T-helper 17 cell (primary cell): ENCODE measurements at regions not wholly inside any gene's neighbourhood (a gene's known extent, or its start where the extent isn't known, plus 50 kb on each side); places are given as distances from the start of the nearest gene placed in this dataset.
"Not testable (repeated sequence)": the region's sequence is repeated elsewhere in the genome, so short reads cannot be mapped to it uniquely, and the experiment has no call there.

Experiments
- ATAC-seq: fragments of 150-1000 bp; cut with Tn5 transposase; 2 replicates; pipeline ENCODE4 v1.10.0; 2021; ENCODE audit warnings: mild to moderate bottlenecking, moderate library complexity
- DNase-seq, 3 donors: peaks; one replicate each; pipeline versions ENCODE4 v3.0.0 to v3.0.0-alpha.2; 2020 to 2021
- H3K9me3 ChIP-seq: one replicate; pipeline ENCODE4 v1.7.0; 2013; ENCODE audit warnings: low read length, mild to moderate bottlenecking; ENCODE audit not compliant: control insufficient read depth, poor library complexity, severe bottlenecking
- H3K27ac Mint-ChIP-seq: one replicate; pipeline ENCODE4 v1.8.0; 2022; ENCODE audit warnings: mild to moderate bottlenecking, moderate library complexity, mixed read lengths
- H3K27me3 Mint-ChIP-seq: one replicate; pipeline ENCODE4 v1.8.0; 2022; ENCODE audit warnings: mixed read lengths
- H3K36me3 Mint-ChIP-seq: one replicate; pipeline ENCODE4 v1.8.0; 2022; ENCODE audit warnings: low read depth, mixed read lengths
- H3K4me1 Mint-ChIP-seq: one replicate; pipeline ENCODE4 v1.8.0; 2022; ENCODE audit warnings: mild to moderate bottlenecking, mixed read lengths
- H3K4me3 Mint-ChIP-seq: one replicate; pipeline ENCODE4 v1.8.0; 2022; ENCODE audit warnings: mild to moderate bottlenecking, moderate library complexity, mixed read lengths

DNA sequence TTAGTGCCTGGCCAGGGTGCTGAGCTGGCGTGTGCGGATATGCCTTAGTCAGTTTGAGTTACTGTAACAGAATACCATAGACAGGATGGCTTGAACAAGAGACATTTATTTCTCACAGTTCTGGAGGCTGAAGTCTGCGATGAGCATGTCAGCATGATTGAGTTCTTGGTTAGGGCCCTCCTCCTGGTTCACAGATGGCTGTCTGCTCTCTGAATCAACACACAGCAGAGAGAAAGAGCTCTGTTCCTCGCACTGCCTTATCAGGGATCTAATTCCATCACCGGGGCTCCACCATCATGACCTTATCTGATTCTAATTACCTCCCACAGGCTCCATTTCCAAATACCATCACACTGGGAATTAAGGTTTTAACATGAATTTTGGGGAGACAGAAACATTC is 386.6 kb upstream of the DPH6 start:
- no peak for DNase-seq
- Mint-ChIP-seq H3K4me3 (no peak overlapping the region), H3K4me1 (no peaks in the 10 kb centered on the region), H3K36me3 (no peaks in the 10 kb centered on the region), H3K27me3 (no peaks in the 10 kb centered on the region), H3K27ac (no peak overlapping the region)
- ATAC-seq, result no peak
- no peaks in the 10 kb centered on the region for H3K9me3 ChIP-seq

DNA sequence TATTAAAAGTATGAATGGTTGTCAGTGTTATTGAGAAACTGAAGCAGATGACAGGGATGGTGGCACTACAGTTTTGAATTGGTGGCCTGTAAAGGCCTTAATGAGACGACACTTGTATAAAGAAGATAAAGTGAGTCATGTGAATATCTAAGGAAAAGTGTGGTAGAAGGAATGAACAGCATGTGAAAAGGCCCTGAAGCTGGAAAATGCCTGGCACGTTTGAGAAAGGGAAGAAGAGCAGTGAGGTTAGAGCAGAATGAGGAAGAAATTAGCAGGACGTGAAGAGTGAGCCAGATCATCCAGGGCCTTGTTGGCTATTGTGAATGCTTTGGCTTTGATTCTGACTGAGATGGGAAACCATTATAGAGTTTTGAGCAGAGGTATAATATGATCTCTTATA is 387.6 kb upstream of the DPH6 start:
- no peak overlapping the region for H3K27ac Mint-ChIP-seq
- no peaks in the 10 kb centered on the region for H3K9me3 ChIP-seq
- H3K4me1 Mint-ChIP-seq, result no peaks in the 10 kb centered on the region
- no peaks in the 10 kb centered on the region for H3K27me3 Mint-ChIP-seq
- no peak overlapping the region for H3K4me3 Mint-ChIP-seq
- H3K36me3 Mint-ChIP-seq, result no peaks in the 10 kb centered on the region
- ATAC-seq (no peak), DNase-seq (no peak)

DNA sequence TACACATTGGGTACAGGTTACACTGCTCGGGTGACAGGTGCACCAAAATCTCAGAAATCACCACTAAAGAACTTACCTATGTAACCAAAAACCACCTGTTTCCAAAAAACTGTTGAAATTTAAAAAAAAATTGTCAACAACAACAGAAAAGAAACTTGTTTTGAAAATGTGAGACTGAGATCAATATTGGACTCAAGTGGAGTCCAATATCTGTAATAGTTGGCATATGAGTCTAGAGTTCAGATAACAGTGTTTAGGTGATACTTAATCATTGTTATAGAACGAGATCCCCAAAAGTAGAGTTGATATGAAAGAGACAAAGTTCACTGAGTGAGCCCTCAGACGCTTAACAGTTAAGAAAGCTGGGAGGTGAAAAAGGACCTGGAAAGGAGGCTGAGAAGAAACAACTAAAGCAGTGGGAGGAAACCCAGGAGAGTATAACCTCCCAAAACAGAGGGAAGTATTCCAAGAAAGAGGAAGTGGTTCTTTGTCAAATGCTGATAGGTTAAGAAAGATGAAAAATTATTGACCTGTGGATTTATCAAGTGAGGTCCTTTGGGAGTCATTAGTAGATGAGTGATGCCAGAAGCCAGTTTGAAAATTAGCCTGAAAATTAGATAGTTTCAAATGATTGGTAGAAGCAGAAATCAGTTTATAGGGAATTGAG is 388.6 kb upstream of the DPH6 start:
- no peaks in the 10 kb centered on the region for H3K27me3 Mint-ChIP-seq
- H3K4me1 Mint-ChIP-seq, result no peaks in the 10 kb centered on the region
- DNase-seq, result no peak
- no peak for ATAC-seq
- no peaks in the 10 kb centered on the region for H3K36me3 Mint-ChIP-seq
- H3K9me3 ChIP-seq, result no peaks in the 10 kb centered on the region
- no peak overlapping the region for H3K27ac Mint-ChIP-seq
- no peak overlapping the region for H3K4me3 Mint-ChIP-seq

DNA sequence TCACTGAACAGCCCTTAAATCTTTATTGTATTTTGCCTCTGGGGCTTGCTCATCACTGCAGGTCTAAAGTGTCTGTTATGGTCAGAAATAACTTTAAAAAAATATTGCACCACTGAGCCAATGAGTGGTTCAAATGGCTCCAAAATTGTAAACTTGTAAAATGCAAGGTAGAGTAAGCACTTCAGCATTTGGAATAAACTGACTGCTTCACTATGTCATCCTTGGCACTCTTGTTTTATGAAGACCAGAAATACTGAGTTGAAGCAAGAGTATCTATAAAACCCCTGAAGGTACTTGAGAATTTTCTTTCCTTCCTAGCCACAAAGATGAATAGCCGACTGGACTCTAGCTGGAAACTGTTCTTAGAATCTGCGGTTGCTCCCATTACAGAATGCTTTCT is 390.3 kb upstream of the DPH6 start:
- no peaks in the 10 kb centered on the region for H3K9me3 ChIP-seq
- H3K27ac Mint-ChIP-seq, result no peak overlapping the region
- no peak overlapping the region for H3K4me3 Mint-ChIP-seq
- H3K36me3 Mint-ChIP-seq, result no peaks in the 10 kb centered on the region
- no peaks in the 10 kb centered on the region for H3K4me1 Mint-ChIP-seq
- no peak for DNase-seq
- ATAC-seq, result no peak
- no peaks in the 10 kb centered on the region for H3K27me3 Mint-ChIP-seq

DNA sequence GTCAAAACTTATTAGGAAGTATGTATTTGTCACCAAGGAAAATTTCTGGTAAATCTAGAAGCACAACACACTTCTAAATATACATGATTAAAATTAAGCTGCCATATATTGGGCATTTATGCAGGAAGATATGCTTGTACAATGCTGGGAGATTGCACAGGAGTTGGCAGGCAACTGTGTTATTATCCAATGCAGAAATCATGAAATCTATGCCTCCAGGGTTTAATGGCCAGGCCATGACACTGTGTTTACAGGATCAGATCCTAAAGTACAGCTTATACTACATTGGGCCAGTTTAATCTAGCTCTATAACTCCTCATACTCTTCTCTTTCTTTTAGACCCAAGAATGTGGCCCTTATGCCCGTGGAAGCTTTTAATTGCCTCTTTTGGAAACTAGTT is 391.4 kb upstream of the DPH6 start:
- H3K4me1 Mint-ChIP-seq, result no peaks in the 10 kb centered on the region
- H3K27ac Mint-ChIP-seq, result no peak overlapping the region
- H3K4me3 Mint-ChIP-seq, result no peak overlapping the region
- H3K9me3 ChIP-seq, result no peaks in the 10 kb centered on the region
- ATAC-seq (no peak), DNase-seq (no peak)
- H3K27me3 Mint-ChIP-seq, result no peaks in the 10 kb centered on the region
- H3K36me3 Mint-ChIP-seq, result no peaks in the 10 kb centered on the region

DNA sequence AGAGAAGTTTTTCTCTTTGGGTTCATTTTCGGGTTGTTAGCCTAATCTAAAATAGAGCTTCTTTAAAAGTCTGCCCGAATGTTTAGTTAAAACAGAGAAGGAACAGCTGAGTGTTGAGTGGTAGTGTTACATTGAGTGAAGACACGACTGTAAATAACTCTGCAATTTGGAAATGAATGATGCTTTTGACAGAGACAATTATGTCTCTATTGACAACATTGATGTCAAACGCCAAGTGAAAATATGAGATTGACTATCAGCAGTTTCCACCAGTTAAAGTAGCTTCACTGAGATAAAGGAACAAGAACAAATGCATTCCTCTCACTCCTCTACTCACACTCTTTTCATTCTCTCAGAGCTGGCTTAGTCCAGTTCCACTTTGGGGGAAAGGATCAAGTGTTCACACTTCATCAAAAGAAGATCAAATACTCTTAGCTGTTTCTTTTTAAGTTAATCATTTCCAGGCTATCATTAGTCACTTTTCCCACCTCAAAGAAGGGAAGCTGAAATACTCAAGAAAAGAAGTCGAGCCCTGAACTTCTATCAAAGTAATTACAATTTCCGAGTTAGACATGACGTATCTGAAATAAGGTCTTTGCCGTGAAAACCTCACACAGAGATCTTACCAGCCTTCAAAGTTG is 399.1 kb upstream of the DPH6 start:
- Mint-ChIP-seq H3K36me3 (no peaks in the 10 kb centered on the region), H3K27me3 (no peaks in the 10 kb centered on the region), H3K27ac (no peak overlapping the region), H3K4me3 (no peak overlapping the region), H3K4me1 (no peaks in the 10 kb centered on the region)
- no peaks in the 10 kb centered on the region for H3K9me3 ChIP-seq
- DNase-seq (no peak), ATAC-seq (no peak)

DNA sequence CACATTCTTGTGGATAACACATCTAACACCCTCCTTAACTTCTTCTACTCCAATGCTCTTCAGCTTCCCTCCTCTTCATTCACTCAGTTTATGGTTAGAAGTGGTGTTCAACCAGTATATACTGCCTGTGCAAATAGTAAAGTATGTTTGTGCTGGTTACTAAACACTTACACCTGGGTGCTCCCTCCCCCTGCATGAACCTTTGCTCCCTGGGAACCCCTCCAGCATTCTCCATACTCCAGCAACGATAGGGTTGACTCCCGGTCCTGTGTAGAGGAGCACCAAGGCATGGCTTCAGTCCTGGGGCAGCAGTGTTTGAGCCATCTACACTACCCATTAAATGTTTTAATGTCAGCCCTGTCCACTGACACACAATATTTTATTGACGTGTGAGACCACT is 407.5 kb upstream of the DPH6 start:
- H3K36me3 Mint-ChIP-seq, result no peaks in the 10 kb centered on the region
- H3K27me3 Mint-ChIP-seq, result peaks cover 5% of the 10 kb centered on the region
- no peak overlapping the region for H3K4me3 Mint-ChIP-seq
- H3K4me1 Mint-ChIP-seq, result no peaks in the 10 kb centered on the region
- H3K27ac Mint-ChIP-seq, result no peak overlapping the region
- DNase-seq (no peak), ATAC-seq (no peak)
- no peaks in the 10 kb centered on the region for H3K9me3 ChIP-seq

DNA sequence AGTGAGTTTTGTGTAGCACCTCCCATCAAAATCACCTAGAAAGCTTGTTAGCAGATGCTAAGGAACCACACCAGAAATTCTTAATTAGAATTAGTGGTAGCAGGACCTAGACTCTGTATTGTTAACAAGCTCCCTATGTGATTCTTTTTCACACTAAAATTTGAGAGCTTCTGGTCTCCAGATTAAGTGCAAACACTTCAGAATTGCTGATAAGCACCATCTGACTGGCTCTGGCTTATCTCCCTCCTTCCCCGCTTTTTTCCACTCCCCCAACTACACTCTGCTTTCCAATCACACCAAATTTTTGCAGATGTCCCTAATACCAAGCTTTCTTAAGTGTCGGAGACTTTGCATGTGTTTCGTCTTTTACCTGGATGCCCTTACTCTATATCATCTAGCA is 410.1 kb upstream of the DPH6 start:
- H3K9me3 ChIP-seq, result no peaks in the 10 kb centered on the region
- no peak for DNase-seq
- Mint-ChIP-seq H3K4me1 (no peaks in the 10 kb centered on the region), H3K27me3 (peaks cover 5% of the 10 kb centered on the region), H3K27ac (no peak overlapping the region), H3K4me3 (no peak overlapping the region), H3K36me3 (no peaks in the 10 kb centered on the region)
- ATAC-seq, result no peak

DNA sequence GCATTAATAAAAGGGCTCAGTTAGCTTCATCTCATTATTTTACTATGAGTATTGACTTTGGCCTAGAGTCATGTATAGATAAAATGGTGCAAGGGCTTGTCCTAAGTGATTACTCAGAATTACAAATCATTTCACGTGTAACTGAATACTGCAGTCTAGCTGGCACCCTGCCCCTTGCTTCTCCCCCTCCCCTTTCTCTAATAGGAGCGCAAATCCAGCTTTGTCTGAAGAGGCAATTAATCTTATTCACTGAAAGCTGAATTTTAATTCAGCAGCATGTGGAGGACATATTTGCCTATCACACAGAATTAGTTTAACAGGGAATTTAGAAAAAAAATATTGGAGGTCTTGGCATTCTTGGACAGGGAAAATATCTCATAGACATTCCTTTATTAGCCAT is 412.1 kb upstream of the DPH6 start:
- H3K9me3 ChIP-seq, result no peaks in the 10 kb centered on the region
- Mint-ChIP-seq H3K4me3 (no peak overlapping the region), H3K4me1 (no peaks in the 10 kb centered on the region), H3K27ac (no peak overlapping the region), H3K36me3 (no peaks in the 10 kb centered on the region), H3K27me3 (peaks cover 5% of the 10 kb centered on the region)
- DNase-seq, result no peak
- no peak for ATAC-seq

DNA sequence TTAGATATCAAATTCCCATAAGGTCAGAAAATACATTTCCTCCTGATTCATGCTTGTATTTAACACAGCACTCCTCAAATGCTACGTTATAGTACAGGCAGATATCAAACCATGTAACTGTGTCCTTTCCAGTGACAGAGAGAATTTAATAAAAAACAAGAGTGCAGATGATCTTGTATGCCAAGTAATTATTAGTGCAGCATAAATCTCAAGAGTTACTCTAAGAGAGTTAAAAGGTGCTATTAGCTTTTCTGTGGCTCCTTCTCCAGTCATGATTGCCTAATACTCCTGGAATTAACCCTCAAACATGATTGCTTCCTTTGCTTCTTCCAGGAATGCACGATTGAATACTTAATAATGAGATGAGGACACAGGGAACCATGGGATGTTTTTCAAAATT is 413.0 kb upstream of the DPH6 start:
- H3K4me1 Mint-ChIP-seq, result no peaks in the 10 kb centered on the region

DNA sequence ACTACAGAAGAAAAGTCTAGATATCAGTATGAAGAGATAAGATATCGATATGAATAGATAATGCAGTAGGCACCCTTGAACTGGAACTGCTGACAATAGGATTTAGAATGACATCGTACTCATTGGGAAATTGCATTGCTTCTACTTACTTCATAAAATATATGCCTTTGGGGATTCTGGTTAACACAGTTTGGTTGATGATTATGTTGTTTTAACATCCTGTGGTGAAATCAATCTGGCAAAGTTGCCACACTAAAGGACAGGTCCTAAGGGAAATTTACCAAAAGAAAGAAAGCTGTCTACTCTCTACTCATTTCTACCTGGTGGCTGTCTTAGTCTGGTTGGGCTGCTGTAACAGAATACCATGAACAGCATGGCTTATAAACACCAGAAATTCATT is 417.4 kb upstream of the DPH6 start:
- Mint-ChIP-seq H3K27me3 (no peaks in the 10 kb centered on the region), H3K36me3 (no peaks in the 10 kb centered on the region), H3K27ac (no peak overlapping the region), H3K4me1 (no peaks in the 10 kb centered on the region), H3K4me3 (no peak overlapping the region)
- ATAC-seq, result no peak
- DNase-seq, result no peak
- H3K9me3 ChIP-seq, result no peaks in the 10 kb centered on the region

More for the DNA sequence above, 413.0 kb upstream of the DPH6 start:
- Mint-ChIP-seq H3K27me3 (peaks cover 5% of the 10 kb centered on the region), H3K27ac (no peak overlapping the region), H3K36me3 (no peaks in the 10 kb centered on the region), H3K4me3 (no peak overlapping the region)
- no peak for ATAC-seq
- no peaks in the 10 kb centered on the region for H3K9me3 ChIP-seq
- no peak for DNase-seq

DNA sequence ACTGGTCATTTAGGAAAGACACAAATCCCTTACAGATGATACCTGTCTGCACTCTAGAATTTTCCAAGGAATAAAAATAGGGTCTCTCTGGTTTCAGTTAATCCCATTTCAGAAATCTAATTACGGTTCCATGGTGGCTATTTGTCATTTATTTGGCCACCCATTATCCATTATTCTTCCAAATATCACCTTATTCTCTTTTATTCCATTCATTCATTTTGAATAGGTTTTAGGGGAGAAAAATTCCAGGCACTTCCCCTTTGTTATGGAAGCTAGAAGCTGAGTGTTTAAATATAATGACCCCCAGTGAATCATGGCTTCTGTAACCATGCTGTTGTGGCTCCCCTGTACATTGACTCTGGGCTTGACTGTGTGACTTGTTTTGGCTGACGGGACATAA is 420.8 kb upstream of the DPH6 start:
- no peak for ATAC-seq
- H3K4me1 Mint-ChIP-seq, result no peaks in the 10 kb centered on the region
- H3K9me3 ChIP-seq, result no peaks in the 10 kb centered on the region
- H3K27me3 Mint-ChIP-seq, result peaks cover 4% of the 10 kb centered on the region
- no peaks in the 10 kb centered on the region for H3K36me3 Mint-ChIP-seq
- no peak for DNase-seq
- no peak overlapping the region for H3K4me3 Mint-ChIP-seq
- H3K27ac Mint-ChIP-seq, result no peak overlapping the region

DNA sequence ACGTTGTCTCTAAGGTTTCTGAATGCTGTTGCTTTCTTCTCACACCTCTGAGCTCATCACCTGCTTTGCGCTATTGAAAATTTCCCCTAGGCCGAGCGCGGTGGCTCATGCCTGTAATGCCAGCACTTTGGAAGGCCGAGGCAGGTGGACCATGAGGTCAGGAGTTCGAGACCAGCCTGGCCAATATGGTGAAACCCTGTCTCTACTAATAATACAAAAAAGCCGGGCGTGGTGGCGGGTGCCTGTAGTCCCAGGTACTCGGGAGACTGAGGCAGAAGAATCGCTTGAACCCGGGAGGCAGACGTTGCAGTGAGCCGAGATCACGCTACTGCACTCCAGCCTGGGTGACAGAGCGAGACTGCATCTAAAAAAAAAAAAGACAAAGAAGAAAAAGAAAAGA is 422.0 kb upstream of the DPH6 start:
- not testable (repeated sequence) for H3K4me3 Mint-ChIP-seq, ATAC-seq, H3K27ac Mint-ChIP-seq, H3K27me3 Mint-ChIP-seq, H3K9me3 ChIP-seq, DNase-seq, H3K36me3 Mint-ChIP-seq, H3K4me1 Mint-ChIP-seq

DNA sequence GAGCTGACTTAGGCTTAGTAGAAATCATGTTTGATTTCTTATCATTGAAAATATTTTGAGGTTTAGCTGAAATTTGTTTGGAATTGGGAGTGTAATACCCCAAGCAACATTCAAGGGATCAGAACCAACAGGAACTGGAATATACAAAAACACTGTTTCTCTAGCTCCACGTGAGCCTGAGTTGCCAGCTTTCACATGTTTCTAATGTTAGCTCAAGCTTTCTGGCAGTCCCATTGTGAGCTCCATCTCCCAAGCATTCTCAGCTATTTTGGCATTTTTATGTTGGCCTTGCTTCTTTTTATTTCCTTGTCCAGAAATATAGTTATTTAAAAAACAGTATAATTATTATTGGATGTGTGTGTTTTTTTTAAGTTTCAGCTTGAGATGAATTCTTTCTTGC is 427.1 kb upstream of the DPH6 start:
- Mint-ChIP-seq H3K27me3 (peaks cover 4% of the 10 kb centered on the region), H3K4me3 (no peak overlapping the region), H3K4me1 (no peaks in the 10 kb centered on the region), H3K27ac (no peak overlapping the region), H3K36me3 (no peaks in the 10 kb centered on the region)
- H3K9me3 ChIP-seq, result no peaks in the 10 kb centered on the region
- ATAC-seq (no peak), DNase-seq (no peak)
